ENCODE measurements at regions not wholly inside any gene's neighbourhood (a gene's known extent, or its start where the extent isn't known, plus 50 kb on each side); places are given as distances from the start of the nearest gene placed in this dataset.

DNA sequence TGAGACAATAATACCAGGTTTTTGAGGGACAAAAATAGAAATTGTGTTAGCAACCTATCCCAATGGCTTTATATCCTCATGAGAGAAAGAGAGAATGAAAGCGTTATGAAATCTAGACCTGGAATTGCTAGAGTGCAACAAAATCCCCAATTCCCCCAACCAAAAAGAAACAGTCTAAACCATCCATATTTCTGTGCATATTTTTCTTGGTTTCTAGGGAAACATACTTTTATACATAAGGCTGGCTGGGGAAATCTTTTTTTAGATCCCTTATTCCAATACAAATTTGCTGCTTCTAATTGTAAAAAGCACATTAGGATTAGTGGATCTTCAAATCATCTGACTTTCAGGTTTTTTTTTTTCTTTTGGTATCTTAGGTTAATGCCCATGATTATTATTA is 277.0 kb upstream of the SEMA3A start:
- no peaks in the 10 kb centered on the region for H3K9me3 ChIP-seq
- H3K4me1 ChIP-seq = no peaks in the 10 kb centered on the region
- H3K36me3 ChIP-seq (ENCODE audit: low read depth, missing control alignments) = no peaks in the 10 kb centered on the region
- intact Hi-C loops (cut with DNase I; ENCODE audit: low total_unique reads) = no loop called here
- H3K4me3 ChIP-seq = no peak overlapping the region
- TF ChIP-seq, protein P1, sequence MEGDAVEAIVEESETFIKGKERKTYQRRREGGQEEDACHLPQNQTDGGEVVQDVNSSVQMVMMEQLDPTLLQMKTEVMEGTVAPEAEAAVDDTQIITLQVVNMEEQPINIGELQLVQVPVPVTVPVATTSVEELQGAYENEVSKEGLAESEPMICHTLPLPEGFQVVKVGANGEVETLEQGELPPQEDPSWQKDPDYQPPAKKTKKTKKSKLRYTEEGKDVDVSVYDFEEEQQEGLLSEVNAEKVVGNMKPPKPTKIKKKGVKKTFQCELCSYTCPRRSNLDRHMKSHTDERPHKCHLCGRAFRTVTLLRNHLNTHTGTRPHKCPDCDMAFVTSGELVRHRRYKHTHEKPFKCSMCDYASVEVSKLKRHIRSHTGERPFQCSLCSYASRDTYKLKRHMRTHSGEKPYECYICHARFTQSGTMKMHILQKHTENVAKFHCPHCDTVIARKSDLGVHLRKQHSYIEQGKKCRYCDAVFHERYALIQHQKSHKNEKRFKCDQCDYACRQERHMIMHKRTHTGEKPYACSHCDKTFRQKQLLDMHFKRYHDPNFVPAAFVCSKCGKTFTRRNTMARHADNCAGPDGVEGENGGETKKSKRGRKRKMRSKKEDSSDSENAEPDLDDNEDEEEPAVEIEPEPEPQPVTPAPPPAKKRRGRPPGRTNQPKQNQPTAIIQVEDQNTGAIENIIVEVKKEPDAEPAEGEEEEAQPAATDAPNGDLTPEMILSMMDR (IDR thresholded peaks at IDR 0.05) = no peak
- no peak for TF ChIP-seq POLR2A (IDR thresholded peaks at IDR 0.05)
- WGBS, 2 donors = 94 to 96% methylated on average over 1 of the region's 1 CpG
- no peak overlapping the region for H3K27ac ChIP-seq
- no peaks in the 10 kb centered on the region for H3K27me3 ChIP-seq
- DNase-seq = no peak

DNA sequence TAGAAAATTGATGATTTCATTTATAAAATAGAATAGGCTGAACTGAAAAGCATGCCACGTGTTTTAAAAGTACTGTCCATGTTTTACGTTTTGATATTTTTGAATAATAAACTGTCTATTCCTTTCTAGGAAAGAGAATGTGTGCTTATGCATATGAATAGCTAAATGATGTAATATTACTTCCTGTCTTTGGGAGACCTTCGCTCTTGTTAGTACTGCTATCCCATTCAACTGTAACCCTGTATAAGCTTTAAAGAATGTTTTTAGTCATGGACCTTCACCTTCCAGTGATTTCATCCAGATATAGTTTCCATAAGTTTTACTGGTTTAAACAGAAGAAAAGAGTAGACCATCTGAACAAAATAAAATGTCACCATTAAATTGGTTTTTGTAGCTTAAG is 274.4 kb upstream of the SEMA3A start:
- no peak for TF ChIP-seq POLR2A (IDR thresholded peaks at IDR 0.05)
- TF ChIP-seq, protein P1 (IDR thresholded peaks at IDR 0.05) = no peak
- Histone ChIP-seq H3K27ac (no peak overlapping the region), H3K4me3 (no peak overlapping the region), H3K27me3 (no peaks in the 10 kb centered on the region), H3K36me3 (ENCODE audit: low read depth, missing control alignments) (no peaks in the 10 kb centered on the region), H3K9me3 (no peaks in the 10 kb centered on the region), H3K4me1 (no peaks in the 10 kb centered on the region)
- DNase-seq = no peak
- intact Hi-C loops (cut with DNase I; ENCODE audit: low total_unique reads) = no loop called here
- 89 to 90% methylated on average over 3 of the region's 3 CpGs for WGBS, 2 donors

DNA sequence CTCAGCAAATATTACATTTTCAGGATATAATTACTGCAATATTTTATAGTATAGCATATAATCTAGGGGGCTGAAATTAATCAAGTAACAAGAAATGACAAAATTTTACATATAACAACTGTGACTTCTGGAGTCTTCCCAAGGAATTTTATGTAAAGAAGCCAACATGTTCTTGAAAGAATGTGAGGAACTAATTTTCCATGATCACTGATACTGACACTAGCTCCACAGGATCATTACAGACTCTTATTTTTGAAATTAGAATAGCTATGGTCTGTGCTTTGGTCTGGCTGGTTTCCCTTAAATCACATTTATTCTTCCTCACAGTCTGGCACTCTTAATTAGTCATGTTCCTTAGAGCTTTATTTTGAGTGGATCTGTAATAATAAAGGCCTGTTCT is 267.7 kb upstream of the SEMA3A start:
- H3K4me1 ChIP-seq = no peaks in the 10 kb centered on the region
- H3K9me3 ChIP-seq = no peaks in the 10 kb centered on the region
- H3K27ac ChIP-seq = no peak overlapping the region
- DNase-seq = no peak
- TF ChIP-seq, protein P1 (IDR thresholded peaks at IDR 0.05) = no peak
- TF ChIP-seq POLR2A (IDR thresholded peaks at IDR 0.05) = no peak
- no peaks in the 10 kb centered on the region for H3K27me3 ChIP-seq
- no peaks in the 10 kb centered on the region for H3K36me3 ChIP-seq (ENCODE audit: low read depth, missing control alignments)
- H3K4me3 ChIP-seq = no peak overlapping the region
- intact Hi-C loops (cut with DNase I; ENCODE audit: low total_unique reads) = no loop called here

DNA sequence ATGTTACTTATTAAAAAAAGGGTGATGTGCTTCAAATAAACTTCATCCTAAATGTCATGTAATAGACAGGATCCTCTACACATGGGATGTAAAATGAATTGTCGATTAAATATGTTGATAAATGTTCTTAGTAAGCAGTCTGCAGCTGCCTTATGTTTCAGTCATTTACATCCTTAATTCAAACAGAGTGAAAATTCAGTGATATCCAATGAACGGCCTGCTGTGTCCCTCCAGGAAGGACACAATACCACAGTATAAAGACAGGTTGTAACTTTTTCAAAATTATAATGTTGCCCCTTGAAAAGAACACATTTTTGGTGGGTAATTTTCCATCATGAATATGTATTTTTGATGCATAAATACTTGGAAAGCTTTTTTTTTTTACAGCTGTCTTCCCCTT is 266.5 kb upstream of the SEMA3A start:
- WGBS, 2 donors = 77 to 78% methylated on average over 2 of the region's 2 CpGs
- Histone ChIP-seq H3K36me3 (ENCODE audit: low read depth, missing control alignments) (no peaks in the 10 kb centered on the region), H3K27me3 (no peaks in the 10 kb centered on the region), H3K9me3 (no peaks in the 10 kb centered on the region), H3K27ac (no peak overlapping the region), H3K4me3 (no peak overlapping the region), H3K4me1 (no peaks in the 10 kb centered on the region)
- no peak for TF ChIP-seq POLR2A (IDR thresholded peaks at IDR 0.05)
- TF ChIP-seq, protein P1 (IDR thresholded peaks at IDR 0.05) = no peak
- DNase-seq = no peak
- intact Hi-C loops (cut with DNase I; ENCODE audit: low total_unique reads) = no loop called here

DNA sequence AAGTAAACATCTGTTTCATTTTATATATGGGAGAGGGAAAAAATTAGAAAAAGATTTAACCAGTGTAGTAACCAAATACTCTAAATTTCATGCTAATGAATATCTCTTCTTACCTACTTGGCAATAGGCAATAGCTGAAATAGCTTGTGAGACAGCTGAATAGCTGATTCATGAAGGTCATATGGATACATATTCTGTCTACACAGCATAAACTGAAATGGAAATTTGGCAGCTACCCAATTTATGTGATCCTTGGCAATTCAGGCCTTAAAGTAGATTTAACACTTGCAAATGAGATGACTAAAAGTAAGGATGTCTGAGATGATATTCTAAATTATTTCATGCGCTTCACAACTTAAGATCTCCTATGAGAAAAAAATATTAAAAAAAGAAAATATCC is 261.2 kb upstream of the SEMA3A start:
- intact Hi-C loops (cut with DNase I; ENCODE audit: low total_unique reads) = no loop called here
- no peak for DNase-seq
- WGBS, 2 donors = 93 to 100% methylated on average over 1 of the region's 1 CpG

More for the DNA sequence above, 261.2 kb upstream of the SEMA3A start:
- Histone ChIP-seq H3K4me1 (no peaks in the 10 kb centered on the region), H3K27ac (no peak overlapping the region), H3K27me3 (no peaks in the 10 kb centered on the region), H3K36me3 (ENCODE audit: low read depth, missing control alignments) (no peaks in the 10 kb centered on the region), H3K9me3 (no peaks in the 10 kb centered on the region), H3K4me3 (no peak overlapping the region)
- TF ChIP-seq POLR2A (IDR thresholded peaks at IDR 0.05) = no peak
- TF ChIP-seq, protein P1 (IDR thresholded peaks at IDR 0.05) = no peak
